Stimulated activated naive CD8-positive, alpha-beta T cell treated with anti-CD3 and anti-CD28 coated beads, Interleukin-15, amount 100 ng/mL, for 72 hours (primary cell): ENCODE measurements at regions not wholly inside any gene's neighbourhood (a gene's known extent, or its start where the extent isn't known, plus 50 kb on each side); places are given as distances from the start of the nearest gene placed in this dataset.
A peak's percentile ranks its signal among the peaks of the same experiment; 100 is the strongest.

Source experiments
- ATAC-seq: fragments of 150-1000 bp; cut with Tn5 transposase; 2 replicates; pipeline ENCODE4 v1.10.0; 2021; ENCODE audit warnings: mild to moderate bottlenecking, moderate library complexity
- DNase-seq, 2 donors: peaks; one replicate each; pipeline ENCODE4 v3.0.0; 2021 to 2022
- H3K27ac Mint-ChIP-seq, 2 donors: one replicate each; pipeline ENCODE4 v1.8.0; 2022; ENCODE audit warnings: mild to moderate bottlenecking in 2 of 2, mixed read lengths in 2 of 2, moderate library complexity in 2 of 2
- H3K27me3 Mint-ChIP-seq: one replicate; pipeline ENCODE4 v1.8.0; 2022; ENCODE audit warnings: mixed read lengths
- H3K4me1 Mint-ChIP-seq: one replicate; pipeline ENCODE4 v1.8.0; 2022; ENCODE audit warnings: mild to moderate bottlenecking, mixed read lengths
- H3K4me3 Mint-ChIP-seq, 2 donors: one replicate each; pipeline ENCODE4 v1.8.0; 2022; ENCODE audit warnings: mild to moderate bottlenecking in 2 of 2, mixed read lengths in 2 of 2, moderate library complexity in 1 of 2
- H3K9me3 Mint-ChIP-seq, 2 donors: one replicate each; pipeline ENCODE4 v1.8.0; 2022; ENCODE audit warnings: mixed read lengths in 2 of 2

GRCh38 chr5:56340196-56340980 is 107.3 kb upstream of the ANKRD55 start:
- Mint-ChIP-seq H3K9me3 (peaks cover 6 to 22% of the 10 kb centered on the region in 2 donors), H3K27me3 (no peaks in the 10 kb centered on the region), H3K4me3 (no peak overlapping the region), H3K4me1 (peaks cover 5% of the 10 kb centered on the region), H3K27ac (no peak overlapping the region)
- DNase-seq (no peak), ATAC-seq (no peak)

- no peak for ATAC-seq
- Mint-ChIP-seq H3K4me1 (peaks cover 5% of the 10 kb centered on the region), H3K9me3 (peaks cover 10 to 24% of the 10 kb centered on the region in 2 donors), H3K27ac (peak overlapping the region in 1 of 2 donors; percentile 48), H3K27me3 (no peaks in the 10 kb centered on the region), H3K4me3 (no peak overlapping the region)
- DNase-seq, result no peak
These were observed 106.6 kb upstream of the ANKRD55 start for GRCh38 chr5:56339732-56340131.

- ATAC-seq (no peak), DNase-seq (no peak)
- H3K27me3 Mint-ChIP-seq, result no peaks in the 10 kb centered on the region
- H3K4me1 Mint-ChIP-seq, result peaks cover 5% of the 10 kb centered on the region
- H3K9me3 Mint-ChIP-seq, result peaks cover 10 to 24% of the 10 kb centered on the region in 2 donors
- no peak overlapping the region for H3K27ac Mint-ChIP-seq
- H3K4me3 Mint-ChIP-seq, result no peak overlapping the region
These were observed 104.7 kb upstream of the ANKRD55 start for GRCh38 chr5:56337715-56338319.

GRCh38 chr5:56335212-56335611 is 102.1 kb upstream of the ANKRD55 start:
- Mint-ChIP-seq H3K4me1 (peaks cover 13% of the 10 kb centered on the region), H3K9me3 (peaks cover 10 to 24% of the 10 kb centered on the region in 2 donors), H3K4me3 (no peak overlapping the region), H3K27me3 (no peaks in the 10 kb centered on the region), H3K27ac (no peak overlapping the region)
- ATAC-seq, result no peak
- DNase-seq, result no peak

- no peak overlapping the region for H3K4me3 Mint-ChIP-seq
- H3K4me1 Mint-ChIP-seq, result peaks cover 57% of the 10 kb centered on the region
- no peak for ATAC-seq
- no peaks in the 10 kb centered on the region for H3K27me3 Mint-ChIP-seq
- peak overlapping the region in 1 of 2 donors; percentile 59 for H3K27ac Mint-ChIP-seq
- DNase-seq, result no peak
- H3K9me3 Mint-ChIP-seq, result peaks cover 7 to 8% of the 10 kb centered on the region in 2 donors
These were observed 97.7 kb upstream of the ANKRD55 start for GRCh38 chr5:56330806-56331205.

GRCh38 chr5:56330167-56330566 is 97.0 kb upstream of the ANKRD55 start:
- H3K27ac Mint-ChIP-seq, result peak overlapping the region; percentile 97 to 99
- peaks cover 63% of the 10 kb centered on the region for H3K4me1 Mint-ChIP-seq
- no peaks in the 10 kb centered on the region for H3K27me3 Mint-ChIP-seq
- no peak for ATAC-seq
- H3K4me3 Mint-ChIP-seq, result peak overlapping the region; percentile 50 to 71
- DNase-seq, result no peak
- H3K9me3 Mint-ChIP-seq, result peaks cover under 1 to 2% of the 10 kb centered on the region in 2 donors

GRCh38 chr5:56329652-56330051 is 96.5 kb upstream of the ANKRD55 start:
- Mint-ChIP-seq H3K4me3 (peak overlapping the region; percentile 50 to 71), H3K9me3 (no peaks in the 10 kb centered on the region), H3K27ac (peak overlapping the region; percentile 97 to 99), H3K4me1 (peaks cover 63% of the 10 kb centered on the region), H3K27me3 (no peaks in the 10 kb centered on the region)
- DNase-seq (no peak), ATAC-seq (peak; percentile 31)

- no peaks in the 10 kb centered on the region for H3K27me3 Mint-ChIP-seq
- H3K4me3 Mint-ChIP-seq, result peak overlapping the region; percentile 71 to 72
- ATAC-seq, result peak; percentile 79
- peak overlapping the region; percentile 97 to 99 for H3K27ac Mint-ChIP-seq
- peaks cover 63% of the 10 kb centered on the region for H3K4me1 Mint-ChIP-seq
- no peaks in the 10 kb centered on the region for H3K9me3 Mint-ChIP-seq
- peak; percentile 52 to 63 for DNase-seq
These were observed 95.8 kb upstream of the ANKRD55 start for GRCh38 chr5:56328753-56329560.

GRCh38 chr5:56327809-56328208 is 94.7 kb upstream of the ANKRD55 start:
- H3K27me3 Mint-ChIP-seq, result no peaks in the 10 kb centered on the region
- peak overlapping the region; percentile 10 to 97 for H3K27ac Mint-ChIP-seq
- H3K4me3 Mint-ChIP-seq, result peak overlapping the region; percentile 34 to 71
- H3K9me3 Mint-ChIP-seq, result no peaks in the 10 kb centered on the region
- peaks cover 63% of the 10 kb centered on the region for H3K4me1 Mint-ChIP-seq
- ATAC-seq, result peak; percentile 95
- DNase-seq, result peak; percentile 76 to 90

- H3K4me3 Mint-ChIP-seq, result peak overlapping the region in 1 of 2 donors; percentile 48
These were observed 93.6 kb upstream of the ANKRD55 start for GRCh38 chr5:56326770-56327169.

GRCh38 chr5:56326116-56326515 is 93.0 kb upstream of the ANKRD55 start:
- no peak overlapping the region for H3K4me3 Mint-ChIP-seq
- peaks cover 72% of the 10 kb centered on the region for H3K4me1 Mint-ChIP-seq
- ATAC-seq, result no peak
- no peaks in the 10 kb centered on the region for H3K27me3 Mint-ChIP-seq
- no peak for DNase-seq
- peak overlapping the region in 1 of 2 donors; percentile 11 for H3K27ac Mint-ChIP-seq
- H3K9me3 Mint-ChIP-seq, result no peaks in the 10 kb centered on the region

More at GRCh38 chr5:56326770-56327169, 93.6 kb upstream of the ANKRD55 start:
- peaks cover 69% of the 10 kb centered on the region for H3K4me1 Mint-ChIP-seq
- ATAC-seq (no peak), DNase-seq (no peak)
- no peaks in the 10 kb centered on the region for H3K9me3 Mint-ChIP-seq
- no peaks in the 10 kb centered on the region for H3K27me3 Mint-ChIP-seq
- H3K27ac Mint-ChIP-seq, result peak overlapping the region in 1 of 2 donors; percentile 94

GRCh38 chr5:56325039-56325438 is 91.9 kb upstream of the ANKRD55 start:
- Mint-ChIP-seq H3K9me3 (no peaks in the 10 kb centered on the region), H3K4me3 (no peak overlapping the region), H3K4me1 (peaks cover 69% of the 10 kb centered on the region), H3K27ac (no peak overlapping the region), H3K27me3 (no peaks in the 10 kb centered on the region)
- ATAC-seq (no peak), DNase-seq (no peak)

GRCh38 chr5:56323505-56323904 is 90.4 kb upstream of the ANKRD55 start:
- H3K4me1 Mint-ChIP-seq, result peaks cover 69% of the 10 kb centered on the region
- ATAC-seq (no peak), DNase-seq (no peak)
- H3K27me3 Mint-ChIP-seq, result no peaks in the 10 kb centered on the region
- no peak overlapping the region for H3K4me3 Mint-ChIP-seq
- no peaks in the 10 kb centered on the region for H3K9me3 Mint-ChIP-seq
- no peak overlapping the region for H3K27ac Mint-ChIP-seq

- no peaks in the 10 kb centered on the region for H3K9me3 Mint-ChIP-seq
- H3K4me3 Mint-ChIP-seq, result no peak overlapping the region
- no peaks in the 10 kb centered on the region for H3K27me3 Mint-ChIP-seq
- no peak for ATAC-seq
- no peak for DNase-seq
- H3K27ac Mint-ChIP-seq, result no peak overlapping the region
- H3K4me1 Mint-ChIP-seq, result peaks cover 69% of the 10 kb centered on the region
These were observed 89.5 kb upstream of the ANKRD55 start for GRCh38 chr5:56322592-56322991.

- Mint-ChIP-seq H3K27ac (peak overlapping the region; percentile 66 to 77), H3K27me3 (no peaks in the 10 kb centered on the region), H3K4me3 (no peak overlapping the region), H3K4me1 (peaks cover 58% of the 10 kb centered on the region), H3K9me3 (no peaks in the 10 kb centered on the region)
- peak; percentile 33 for ATAC-seq
- no peak for DNase-seq
These were observed 88.2 kb upstream of the ANKRD55 start for GRCh38 chr5:56321236-56321881.
